ENCODE measurements at regions not wholly inside any gene's neighbourhood (a gene's known extent, or its start where the extent isn't known, plus 50 kb on each side); places are given as distances from the start of the nearest gene placed in this dataset.

- TF ChIP-seq TSHZ2 (CRISPR knock-in tag; IDR thresholded peaks at IDR 0.05) = no peak
- TF ChIP-seq ISL1 (CRISPR knock-in tag; IDR thresholded peaks at IDR 0.05) = no peak
- no peak for TF ChIP-seq ZNF70 (CRISPR knock-in tag; IDR thresholded peaks at IDR 0.05)
- no peak for TF ChIP-seq GLIS3 (CRISPR knock-in tag; IDR thresholded peaks at IDR 0.05)
- TF ChIP-seq RARB (CRISPR knock-in tag; IDR thresholded peaks at IDR 0.05) = no peak
- no peak for TF ChIP-seq BACH2 (CRISPR knock-in tag; IDR thresholded peaks at IDR 0.05; ENCODE audit: borderline replicate concordance)
- TF ChIP-seq ZC3H10 (CRISPR knock-in tag; IDR thresholded peaks at IDR 0.05) = no peak
- TF ChIP-seq OSR1 (CRISPR knock-in tag; IDR thresholded peaks at IDR 0.05) = no peak
- no peak for TF ChIP-seq PATZ1 (CRISPR knock-in tag; IDR thresholded peaks at IDR 0.05; ENCODE audit: borderline replicate concordance)
- no peak for TF ChIP-seq ZFP30 (CRISPR knock-in tag; IDR thresholded peaks at IDR 0.05)
- TF ChIP-seq ZFP3 (CRISPR knock-in tag; IDR thresholded peaks at IDR 0.05) = no peak
- no peak for TF ChIP-seq CREB5 (CRISPR knock-in tag; IDR thresholded peaks at IDR 0.05; ENCODE audit: low read depth)
- TF ChIP-seq CSDC2 (CRISPR knock-in tag; IDR thresholded peaks at IDR 0.05) = no peak
- no peak for TF ChIP-seq ARNTL (CRISPR knock-in tag; IDR thresholded peaks at IDR 0.05; ENCODE audit: borderline replicate concordance, low read depth)
These were observed 248.1 kb upstream of the CBLB start for GRCh38 chr3:106116733-106117489.

Measured in SK-N-SH treated with all-trans-retinoic acid at 6 μM for 48 hours (cell line).